GM19351 (cell line): ENCODE measurements at regions not wholly inside any gene's neighbourhood (a gene's known extent, or its start where the extent isn't known, plus 50 kb on each side); places are given as distances from the start of the nearest gene placed in this dataset.
"Not testable (repeated sequence)": the region's sequence is repeated elsewhere in the genome, so short reads cannot be mapped to it uniquely, and the experiment has no call there.

ENCODE experiments used
- ATAC-seq: cut with Tn5 transposase; IDR thresholded peaks from one replicate; pipeline ENCODE4 v1.9.1; 2021; ENCODE audit warnings: mild to moderate bottlenecking, moderate library complexity; ENCODE audit not compliant: unreplicated experiment

- not testable (repeated sequence) for ATAC-seq
Observed at GRCh38 chr17:21470422-21470821, 94.3 kb downstream of the KCNJ12 start.

- ATAC-seq, result no peak
Observed at GRCh38 chr17:21470861-21471260, 94.7 kb downstream of the KCNJ12 start.

GRCh38 chr17:21474815-21475214, 98.7 kb downstream of the KCNJ12 start:
- ATAC-seq, result no peak

GRCh38 chr17:21475571-21475970, 99.4 kb downstream of the KCNJ12 start:
- ATAC-seq, result no peak

GRCh38 chr17:21476867-21477266, 100.7 kb downstream of the KCNJ12 start:
- no peak for ATAC-seq

- ATAC-seq, result no peak
Observed at GRCh38 chr17:21482189-21482865, 106.2 kb downstream of the KCNJ12 start.

- ATAC-seq, result not testable (repeated sequence)
Observed at GRCh38 chr17:21488043-21488442, 111.9 kb downstream of the KCNJ12 start.

GRCh38 chr17:21493993-21494392, 117.8 kb downstream of the KCNJ12 start:
- ATAC-seq, result no peak

- ATAC-seq, result no peak
Observed at GRCh38 chr17:21495281-21495680, 119.1 kb downstream of the KCNJ12 start.

GRCh38 chr17:21500064-21500463, 123.9 kb downstream of the KCNJ12 start:
- no peak for ATAC-seq

- not testable (repeated sequence) for ATAC-seq
Observed at GRCh38 chr17:21501927-21502700, 126.0 kb downstream of the KCNJ12 start.

- no peak for ATAC-seq
Observed at GRCh38 chr17:21505819-21506815, 130.0 kb downstream of the KCNJ12 start.

GRCh38 chr17:21507806-21508205, 131.6 kb downstream of the KCNJ12 start:
- ATAC-seq, result not testable (repeated sequence)

- no peak for ATAC-seq
Observed at GRCh38 chr17:21508211-21508610, 132.1 kb downstream of the KCNJ12 start.

GRCh38 chr17:21509356-21509755, 133.2 kb downstream of the KCNJ12 start:
- not testable (repeated sequence) for ATAC-seq

- ATAC-seq, result no peak
Observed at GRCh38 chr17:21510686-21511362, 134.7 kb downstream of the KCNJ12 start.

GRCh38 chr17:21511363-21512195, 135.4 kb downstream of the KCNJ12 start:
- ATAC-seq, result no peak

- ATAC-seq, result no peak
Observed at GRCh38 chr17:21512307-21513011, 136.3 kb downstream of the KCNJ12 start.

- peak; percentile 76 for ATAC-seq
Observed at GRCh38 chr17:21513012-21513570, 136.9 kb downstream of the KCNJ12 start.
